PFSK-1 (cell line): ENCODE measurements at regions not wholly inside any gene's neighbourhood (a gene's known extent, or its start where the extent isn't known, plus 50 kb on each side); places are given as distances from the start of the nearest gene placed in this dataset.

Experiments used
- POLR2AphosphoS5 ChIP-seq: IDR thresholded peaks from 2 replicates; pipeline ENCODE4 v1.6.1; 2012; ENCODE audit warnings: low read depth, mild to moderate bottlenecking, control low read depth, low read length, moderate library complexity
- TAF1 ChIP-seq: IDR thresholded peaks from 2 replicates; pipeline ENCODE4 v1.6.1; 2012; ENCODE audit warnings: low read length, control low read depth, borderline replicate concordance; ENCODE audit not compliant: insufficient read depth
- TF ChIP-seq, protein P1 (sequence below), 2 experiments: IDR thresholded peaks; 2 replicates each; pipeline versions ENCODE4 v1.6.1 to v1.8.0; 2011 to 2012; ENCODE audit warnings: low read depth in 2 of 2, low read length in 2 of 2, control low read depth in 1 of 2, inconsistent platforms in 1 of 2, mild to moderate bottlenecking in 1 of 2, moderate library complexity in 1 of 2; ENCODE audit not compliant: insufficient read depth in 1 of 2

DNA sequence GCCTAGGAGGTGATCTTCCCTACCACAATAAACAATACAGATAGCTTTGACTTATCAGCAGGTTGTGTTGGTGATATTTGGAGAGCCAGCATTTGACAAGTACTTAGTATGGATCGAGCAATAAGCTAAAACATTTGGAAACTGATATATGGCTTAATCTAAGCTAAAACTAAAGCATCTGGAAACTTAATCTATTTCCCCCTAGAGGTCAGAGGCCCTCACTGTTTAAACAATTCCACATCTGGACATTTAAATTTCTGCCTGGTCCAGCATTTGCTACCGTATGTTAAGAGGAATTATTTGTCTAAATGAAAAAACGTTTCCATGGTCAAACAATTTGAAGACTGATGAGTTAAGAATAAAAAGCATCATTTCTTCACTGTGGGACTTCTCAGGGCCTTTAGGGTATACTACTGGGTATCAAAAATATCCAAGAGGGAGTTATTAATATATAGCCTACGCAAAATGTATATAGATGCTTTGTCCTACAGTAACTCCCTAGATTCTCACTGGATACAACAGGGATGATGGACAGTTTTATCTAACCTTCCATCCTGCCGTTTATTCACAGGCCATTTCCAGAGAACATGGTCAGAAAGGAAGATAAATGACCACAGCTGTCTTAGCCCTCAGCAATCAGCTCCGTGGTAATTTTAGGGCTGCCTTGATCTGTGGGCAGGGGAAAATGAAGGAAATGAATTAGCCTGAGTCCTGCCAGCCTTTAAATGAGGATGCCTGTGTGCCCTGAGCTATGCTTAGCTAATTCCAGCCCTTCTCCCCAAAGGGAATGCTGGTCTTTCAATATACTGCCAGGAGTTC, 135.4 kb upstream of the NUDT4 start:
- TF ChIP-seq, protein P1, sequence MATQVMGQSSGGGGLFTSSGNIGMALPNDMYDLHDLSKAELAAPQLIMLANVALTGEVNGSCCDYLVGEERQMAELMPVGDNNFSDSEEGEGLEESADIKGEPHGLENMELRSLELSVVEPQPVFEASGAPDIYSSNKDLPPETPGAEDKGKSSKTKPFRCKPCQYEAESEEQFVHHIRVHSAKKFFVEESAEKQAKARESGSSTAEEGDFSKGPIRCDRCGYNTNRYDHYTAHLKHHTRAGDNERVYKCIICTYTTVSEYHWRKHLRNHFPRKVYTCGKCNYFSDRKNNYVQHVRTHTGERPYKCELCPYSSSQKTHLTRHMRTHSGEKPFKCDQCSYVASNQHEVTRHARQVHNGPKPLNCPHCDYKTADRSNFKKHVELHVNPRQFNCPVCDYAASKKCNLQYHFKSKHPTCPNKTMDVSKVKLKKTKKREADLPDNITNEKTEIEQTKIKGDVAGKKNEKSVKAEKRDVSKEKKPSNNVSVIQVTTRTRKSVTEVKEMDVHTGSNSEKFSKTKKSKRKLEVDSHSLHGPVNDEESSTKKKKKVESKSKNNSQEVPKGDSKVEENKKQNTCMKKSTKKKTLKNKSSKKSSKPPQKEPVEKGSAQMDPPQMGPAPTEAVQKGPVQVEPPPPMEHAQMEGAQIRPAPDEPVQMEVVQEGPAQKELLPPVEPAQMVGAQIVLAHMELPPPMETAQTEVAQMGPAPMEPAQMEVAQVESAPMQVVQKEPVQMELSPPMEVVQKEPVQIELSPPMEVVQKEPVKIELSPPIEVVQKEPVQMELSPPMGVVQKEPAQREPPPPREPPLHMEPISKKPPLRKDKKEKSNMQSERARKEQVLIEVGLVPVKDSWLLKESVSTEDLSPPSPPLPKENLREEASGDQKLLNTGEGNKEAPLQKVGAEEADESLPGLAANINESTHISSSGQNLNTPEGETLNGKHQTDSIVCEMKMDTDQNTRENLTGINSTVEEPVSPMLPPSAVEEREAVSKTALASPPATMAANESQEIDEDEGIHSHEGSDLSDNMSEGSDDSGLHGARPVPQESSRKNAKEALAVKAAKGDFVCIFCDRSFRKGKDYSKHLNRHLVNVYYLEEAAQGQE (IDR thresholded peaks at IDR 0.05; ENCODE audit: insufficient read depth in 1 of 2, low read depth in 2 of 2, low read length in 2 of 2): no peak
- TF ChIP-seq POLR2AphosphoS5: no peak
- no peak for TF ChIP-seq TAF1
